Neural progenitor cell (in vitro differentiated cells): ENCODE measurements at regions not wholly inside any gene's neighbourhood (a gene's known extent, or its start where the extent isn't known, plus 50 kb on each side); places are given as distances from the start of the nearest gene placed in this dataset.

Experiments used
- DNase-seq: peaks from one replicate; pipeline ENCODE4 v3.0.0-alpha.2; 2016; ENCODE audit warnings: low spot score
- H2AFZ ChIP-seq: fragments of 200-600 bp; sonication (generic); replicated peaks from 2 replicates; pipeline ENCODE4 v1.6.1; 2016; ENCODE audit warnings: antibody characterized with exemption
- H3F3A ChIP-seq: fragments of 200-600 bp; sonication (generic); 2 replicates; pipeline ENCODE4 v1.6.1; 2016; ENCODE audit warnings: antibody characterized with exemption, low read depth
- H3K27ac ChIP-seq: fragments of 200-600 bp; sonication (generic); 2 replicates; pipeline ENCODE4 v1.5.1; 2016; ENCODE audit warnings: mild to moderate bottlenecking
- H3K27me3 ChIP-seq: fragments of 200-600 bp; sonication (generic); 2 replicates; pipeline ENCODE4 v1.6.1; 2016; ENCODE audit warnings: mild to moderate bottlenecking, moderate library complexity
- H3K36me3 ChIP-seq: fragments of 200-600 bp; sonication (generic); 2 replicates; pipeline ENCODE4 v1.5.1; 2016
- H3K4me1 ChIP-seq: fragments of 200-600 bp; sonication (generic); 2 replicates; pipeline ENCODE4 v1.6.1; 2016; ENCODE audit warnings: mixed run types
- H3K4me2 ChIP-seq: fragments of 200-600 bp; sonication (generic); 2 replicates; pipeline ENCODE4 v1.6.1; 2016
- H3K4me3 ChIP-seq: fragments of 200-600 bp; sonication (generic); 2 replicates; pipeline ENCODE4 v1.5.1; 2016
- H3K79me2 ChIP-seq: fragments of 200-600 bp; sonication (generic); 2 replicates; pipeline ENCODE4 v1.6.1; 2016; ENCODE audit warnings: low read depth
- H3K9ac ChIP-seq: fragments of 200-600 bp; sonication (generic); 2 replicates; pipeline ENCODE4 v1.6.1; 2016
- H3K9me3 ChIP-seq: fragments of 200-600 bp; sonication (generic); 2 replicates; pipeline ENCODE4 v1.5.1; 2016; ENCODE audit warnings: low read depth
- H4K20me1 ChIP-seq: fragments of 200-600 bp; sonication (generic); 2 replicates; pipeline ENCODE4 v1.6.1; 2016; ENCODE audit warnings: low read depth
- H3K27ac Mint-ChIP-seq: 3 replicates; pipeline ENCODE4 v1.8.0; 2021; ENCODE audit warnings: mixed read lengths
- H3K27me3 Mint-ChIP-seq: 2 replicates; pipeline ENCODE4 v1.8.0; 2022; ENCODE audit warnings: low read depth, mild to moderate bottlenecking, inconsistent platforms, moderate library complexity, mixed read lengths; ENCODE audit not compliant: insufficient read depth
- H3K36me3 Mint-ChIP-seq: 3 replicates; pipeline ENCODE4 v1.8.0; 2021; ENCODE audit warnings: mixed read lengths
- H3K4me1 Mint-ChIP-seq: 3 replicates; pipeline ENCODE4 v1.8.0; 2021; ENCODE audit warnings: mixed read lengths
- H3K4me3 Mint-ChIP-seq: 3 replicates; pipeline ENCODE4 v1.8.0; 2021; ENCODE audit warnings: mild to moderate bottlenecking, moderate library complexity, mixed read lengths
- H3K9me3 Mint-ChIP-seq: 3 replicates; pipeline ENCODE4 v1.8.0; 2020; ENCODE audit warnings: mixed read lengths
- EZH2 ChIP-seq: fragments of 200-600 bp; sonication (generic); IDR thresholded peaks from 2 replicates; pipeline ENCODE4 v1.6.1; 2017; ENCODE audit warnings: antibody characterized with exemption, mild to moderate bottlenecking, moderate library complexity
- EZH2phosphoT487 ChIP-seq: fragments of 200-600 bp; sonication (generic); IDR thresholded peaks from 2 replicates; pipeline ENCODE4 v1.6.1; 2017; ENCODE audit warnings: antibody characterized with exemption
- TF ChIP-seq, protein P1 (sequence below): fragments of 200-600 bp; sonication (generic); IDR thresholded peaks from 2 replicates; pipeline ENCODE4 v1.5.1; 2017; ENCODE audit warnings: antibody characterized with exemption, mild to moderate bottlenecking

GRCh38 chr12:79517363-79517762 is 173.4 kb downstream of the PAWR start:
- no peaks in the 10 kb centered on the region for H3K9me3 ChIP-seq
- no peak overlapping the region for H3K27ac Mint-ChIP-seq
- H3K27ac ChIP-seq, result no peak overlapping the region
- H3K79me2 ChIP-seq, result no peaks in the 10 kb centered on the region
- H3K4me1 Mint-ChIP-seq, result peaks cover under 1% of the 10 kb centered on the region
- H3K36me3 Mint-ChIP-seq, result no peaks in the 10 kb centered on the region
- no peak overlapping the region for H3K4me2 ChIP-seq
- H3K9ac ChIP-seq, result no peak overlapping the region
- H3K4me3 ChIP-seq, result no peak overlapping the region
- no peak overlapping the region for H2AFZ ChIP-seq
- H3K36me3 ChIP-seq, result no peaks in the 10 kb centered on the region
- TF ChIP-seq EZH2phosphoT487 (no peak), EZH2 (no peak)
- TF ChIP-seq, protein P1, sequence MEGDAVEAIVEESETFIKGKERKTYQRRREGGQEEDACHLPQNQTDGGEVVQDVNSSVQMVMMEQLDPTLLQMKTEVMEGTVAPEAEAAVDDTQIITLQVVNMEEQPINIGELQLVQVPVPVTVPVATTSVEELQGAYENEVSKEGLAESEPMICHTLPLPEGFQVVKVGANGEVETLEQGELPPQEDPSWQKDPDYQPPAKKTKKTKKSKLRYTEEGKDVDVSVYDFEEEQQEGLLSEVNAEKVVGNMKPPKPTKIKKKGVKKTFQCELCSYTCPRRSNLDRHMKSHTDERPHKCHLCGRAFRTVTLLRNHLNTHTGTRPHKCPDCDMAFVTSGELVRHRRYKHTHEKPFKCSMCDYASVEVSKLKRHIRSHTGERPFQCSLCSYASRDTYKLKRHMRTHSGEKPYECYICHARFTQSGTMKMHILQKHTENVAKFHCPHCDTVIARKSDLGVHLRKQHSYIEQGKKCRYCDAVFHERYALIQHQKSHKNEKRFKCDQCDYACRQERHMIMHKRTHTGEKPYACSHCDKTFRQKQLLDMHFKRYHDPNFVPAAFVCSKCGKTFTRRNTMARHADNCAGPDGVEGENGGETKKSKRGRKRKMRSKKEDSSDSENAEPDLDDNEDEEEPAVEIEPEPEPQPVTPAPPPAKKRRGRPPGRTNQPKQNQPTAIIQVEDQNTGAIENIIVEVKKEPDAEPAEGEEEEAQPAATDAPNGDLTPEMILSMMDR, result no peak
- peaks cover 6% of the 10 kb centered on the region for H3K9me3 Mint-ChIP-seq
- H3K4me1 ChIP-seq, result peaks cover 11% of the 10 kb centered on the region
- no peaks in the 10 kb centered on the region for H4K20me1 ChIP-seq
- H3K27me3 ChIP-seq, result no peaks in the 10 kb centered on the region
- H3K4me3 Mint-ChIP-seq, result no peak overlapping the region
- DNase-seq, result no peak
- peaks cover 5% of the 10 kb centered on the region for H3F3A ChIP-seq
- H3K27me3 Mint-ChIP-seq, result peaks cover 3% of the 10 kb centered on the region

GRCh38 chr12:79515530-79515935 is 175.2 kb downstream of the PAWR start:
- Mint-ChIP-seq H3K36me3 (no peaks in the 10 kb centered on the region), H3K4me3 (no peak overlapping the region), H3K4me1 (no peaks in the 10 kb centered on the region), H3K27ac (no peak overlapping the region), H3K9me3 (peaks cover 6% of the 10 kb centered on the region), H3K27me3 (peaks cover 2% of the 10 kb centered on the region)
- no peaks in the 10 kb centered on the region for H3K9me3 ChIP-seq
- no peak overlapping the region for H2AFZ ChIP-seq
- H3K36me3 ChIP-seq, result no peaks in the 10 kb centered on the region
- H3K4me1 ChIP-seq, result peaks cover 5% of the 10 kb centered on the region
- H3K4me3 ChIP-seq, result no peak overlapping the region
- no peak overlapping the region for H3K4me2 ChIP-seq
- no peak for DNase-seq
- peaks cover 5% of the 10 kb centered on the region for H3F3A ChIP-seq
- TF ChIP-seq EZH2phosphoT487, result no peak
- TF ChIP-seq, protein P1, result no peak
- no peak for TF ChIP-seq EZH2
- H3K27ac ChIP-seq, result no peak overlapping the region
- no peaks in the 10 kb centered on the region for H3K79me2 ChIP-seq
- no peaks in the 10 kb centered on the region for H3K27me3 ChIP-seq
- H4K20me1 ChIP-seq, result no peaks in the 10 kb centered on the region
- no peak overlapping the region for H3K9ac ChIP-seq

- no peaks in the 10 kb centered on the region for H3K36me3 ChIP-seq
- no peak overlapping the region for H3K4me2 ChIP-seq
- H3K4me1 ChIP-seq, result peaks cover 5% of the 10 kb centered on the region
- no peak overlapping the region for H3K9ac ChIP-seq
- peaks cover 6% of the 10 kb centered on the region for H3K9me3 Mint-ChIP-seq
- TF ChIP-seq EZH2phosphoT487 (no peak), EZH2 (no peak)
- TF ChIP-seq, protein P1, result no peak
- H2AFZ ChIP-seq, result peak overlapping the region; percentile 42
- no peak overlapping the region for H3K27ac Mint-ChIP-seq
- H3K4me1 Mint-ChIP-seq, result no peaks in the 10 kb centered on the region
- no peaks in the 10 kb centered on the region for H4K20me1 ChIP-seq
- H3K4me3 ChIP-seq, result no peak overlapping the region
- H3K4me3 Mint-ChIP-seq, result no peak overlapping the region
- H3F3A ChIP-seq, result peaks cover 5% of the 10 kb centered on the region
- no peaks in the 10 kb centered on the region for H3K79me2 ChIP-seq
- no peak for DNase-seq
- H3K36me3 Mint-ChIP-seq, result no peaks in the 10 kb centered on the region
- H3K27ac ChIP-seq, result no peak overlapping the region
- no peaks in the 10 kb centered on the region for H3K9me3 ChIP-seq
- H3K27me3 ChIP-seq, result no peaks in the 10 kb centered on the region
- peaks cover 4% of the 10 kb centered on the region for H3K27me3 Mint-ChIP-seq
Measured at GRCh38 chr12:79514730-79515529, 175.8 kb downstream of the PAWR start.
